Neuronal stem cell (in vitro differentiated cells): ENCODE measurements at regions not wholly inside any gene's neighbourhood (a gene's known extent, or its start where the extent isn't known, plus 50 kb on each side); places are given as distances from the start of the nearest gene placed in this dataset.

Source experiments
- DNase-seq: peaks from one replicate; pipeline ENCODE4 v3.0.0-alpha.2; 2013; ENCODE audit warnings: low spot score
- H2AFZ ChIP-seq: one replicate; pipeline ENCODE4 v1.6.1; 2013; ENCODE audit warnings: mild to moderate bottlenecking, low read length, inconsistent platforms
- H2AK5ac ChIP-seq: 2 replicates; pipeline ENCODE4 v1.6.1; 2013; ENCODE audit warnings: low read depth, mild to moderate bottlenecking, inconsistent platforms, low read length, moderate library complexity, mixed read lengths
- H2BK120ac ChIP-seq: 2 replicates; pipeline ENCODE4 v1.6.1; 2013; ENCODE audit warnings: low read depth, mild to moderate bottlenecking, inconsistent platforms, low read length, moderate library complexity, mixed read lengths
- H2BK12ac ChIP-seq: one replicate; pipeline ENCODE4 v1.6.1; 2013; ENCODE audit warnings: low read length, inconsistent platforms
- H2BK15ac ChIP-seq: 2 replicates; pipeline ENCODE4 v1.6.1; 2013; ENCODE audit warnings: mild to moderate bottlenecking, low read length, inconsistent platforms, mixed read lengths
- H2BK5ac ChIP-seq: one replicate; pipeline ENCODE4 v1.6.1; 2013; ENCODE audit warnings: inconsistent platforms, mild to moderate bottlenecking, low read length, moderate library complexity
- H3K14ac ChIP-seq: one replicate; pipeline ENCODE4 v1.6.1; 2013; ENCODE audit warnings: low read length, inconsistent platforms
- H3K18ac ChIP-seq: 2 replicates; pipeline ENCODE4 v1.6.1; 2013; ENCODE audit warnings: low read length, inconsistent platforms
- H3K23ac ChIP-seq: 2 replicates; pipeline ENCODE4 v1.6.1; 2013; ENCODE audit warnings: low read depth, mild to moderate bottlenecking, mixed read lengths, low read length, inconsistent platforms; ENCODE audit not compliant: poor library complexity
- H3K27ac ChIP-seq: replicated peaks from 3 replicates; pipeline ENCODE4 v1.5.1; 2013; ENCODE audit warnings: low read length, inconsistent platforms
- H3K27me3 ChIP-seq, 3 experiments: 2 replicates each; pipeline ENCODE4 v1.6.1; 2013; ENCODE audit warnings: low read length in 3 of 3, mild to moderate bottlenecking in 2 of 3, inconsistent platforms in 1 of 3, low read depth in 1 of 3, mixed read lengths in 1 of 3, moderate library complexity in 1 of 3; ENCODE audit not compliant: control insufficient read depth in 3 of 3, insufficient read depth in 3 of 3
- H3K36me3 ChIP-seq, 2 donors: replicated peaks in 1 of 2; 2 replicates each; pipeline ENCODE4 v1.6.1; 2013; ENCODE audit warnings: low read length in 2 of 2; ENCODE audit not compliant: control insufficient read depth in 2 of 2, insufficient read depth in 2 of 2
- H3K4ac ChIP-seq: 2 replicates; pipeline ENCODE4 v1.6.1; 2013; ENCODE audit warnings: inconsistent platforms, mild to moderate bottlenecking, low read length, moderate library complexity
- H3K4me1 ChIP-seq, 2 donors: 1 replicate in 1 of 2; 2 replicates in 1 of 2; pipeline ENCODE4 v1.6.1; 2013; ENCODE audit warnings: low read length in 2 of 2, low read depth in 1 of 2; ENCODE audit not compliant: control insufficient read depth in 2 of 2, insufficient read depth in 1 of 2
- H3K4me2 ChIP-seq: one replicate; pipeline ENCODE4 v1.6.1; 2013; ENCODE audit warnings: mild to moderate bottlenecking, low read length, inconsistent platforms; ENCODE audit not compliant: insufficient read depth, poor library complexity, severe bottlenecking
- H3K4me3 ChIP-seq, 2 donors: 2 replicates each; pipeline ENCODE4 v1.5.1; 2013; ENCODE audit warnings: low read length in 2 of 2, mild to moderate bottlenecking in 2 of 2, inconsistent platforms in 1 of 2, moderate library complexity in 1 of 2
- H3K79me1 ChIP-seq: one replicate; pipeline ENCODE4 v1.6.1; 2013; ENCODE audit warnings: low read depth, mild to moderate bottlenecking, inconsistent platforms, low read length, moderate library complexity
- H3K9ac ChIP-seq: one replicate; pipeline ENCODE4 v1.6.1; 2013; ENCODE audit warnings: mild to moderate bottlenecking, low read depth, low read length, inconsistent platforms; ENCODE audit not compliant: poor library complexity
- H3K9me3 ChIP-seq, 2 donors: replicated peaks in 1 of 2; 2 replicates each; pipeline versions ENCODE3 to v1.6.1; 2013; ENCODE audit warnings: low read length in 2 of 2, mild to moderate bottlenecking in 2 of 2, inconsistent platforms in 1 of 2, low read depth in 1 of 2, mixed read lengths in 1 of 2, moderate library complexity in 1 of 2; ENCODE audit not compliant: control insufficient read depth in 2 of 2, insufficient read depth in 1 of 2
- H4K8ac ChIP-seq: one replicate; pipeline ENCODE4 v1.6.1; 2013; ENCODE audit warnings: low read depth, mild to moderate bottlenecking, inconsistent platforms, low read length, moderate library complexity
- H4K91ac ChIP-seq: one replicate; pipeline ENCODE4 v1.6.1; 2013; ENCODE audit warnings: low read length, low read depth, mild to moderate bottlenecking, inconsistent platforms; ENCODE audit not compliant: poor library complexity
- WGBS, 2 donors: extraction: QIAGEN DNeasy Blood & Tissue Kit; methylation state at CpG; one replicate each; pipeline ENCODE4 v1.1.7; 2013; ENCODE audit warnings: missing lambda C conversion rate in 2 of 2, mixed read lengths in 1 of 2; ENCODE audit not compliant: insufficient read length in 2 of 2, insufficient replicate concordance in 1 of 2; ENCODE audit errors: extremely low coverage in 2 of 2; 5-methylcytosine and 5-hydroxymethylcytosine counted together

- no peak overlapping the region for H4K8ac ChIP-seq
- H3K4me2 ChIP-seq = no peak overlapping the region
- no peak overlapping the region for H3K14ac ChIP-seq
- no peak overlapping the region for H4K91ac ChIP-seq
- no peak overlapping the region for H2BK12ac ChIP-seq
- no peaks in the 10 kb centered on the region for H3K9me3 ChIP-seq
- no peak overlapping the region for H2AK5ac ChIP-seq
- H3K4me3 ChIP-seq = no peak overlapping the region
- H3K4me1 ChIP-seq = no peaks in the 10 kb centered on the region
- no peak overlapping the region for H2BK5ac ChIP-seq
- H2BK120ac ChIP-seq = no peak overlapping the region
- no peak overlapping the region for H3K9ac ChIP-seq
- no peak overlapping the region for H3K27ac ChIP-seq
- H3K36me3 ChIP-seq = no peaks in the 10 kb centered on the region
- H3K79me1 ChIP-seq = no peaks in the 10 kb centered on the region
- no peak overlapping the region for H2BK15ac ChIP-seq
- H2AFZ ChIP-seq = no peak overlapping the region
- no peak overlapping the region for H3K23ac ChIP-seq
- H3K18ac ChIP-seq = no peak overlapping the region
- no CpG with 5 or more reads among the region's 2 CpGs for WGBS, 2 donors
- no peak for DNase-seq
- H3K4ac ChIP-seq = no peak overlapping the region
- no peaks in the 10 kb centered on the region for H3K27me3 ChIP-seq
These were observed 333.7 kb downstream of the RAD51AP2 start for GRCh38 chr2:17184512-17184911.

- no peaks in the 10 kb centered on the region for H3K9me3 ChIP-seq
- H2BK12ac ChIP-seq = no peak overlapping the region
- no peak overlapping the region for H3K4me2 ChIP-seq
- H2BK120ac ChIP-seq = no peak overlapping the region
- no peak overlapping the region for H2BK15ac ChIP-seq
- no peak overlapping the region for H2AK5ac ChIP-seq
- H3K27ac ChIP-seq = no peak overlapping the region
- H3K79me1 ChIP-seq = no peaks in the 10 kb centered on the region
- H4K91ac ChIP-seq = no peak overlapping the region
- no peak for DNase-seq
- H4K8ac ChIP-seq = no peak overlapping the region
- H3K14ac ChIP-seq = no peak overlapping the region
- no peak overlapping the region for H3K4me3 ChIP-seq
- no peak overlapping the region for H3K18ac ChIP-seq
- H3K4ac ChIP-seq = no peak overlapping the region
- no peak overlapping the region for H2BK5ac ChIP-seq
- no peaks in the 10 kb centered on the region for H3K4me1 ChIP-seq
- no peaks in the 10 kb centered on the region for H3K27me3 ChIP-seq
- no peak overlapping the region for H3K9ac ChIP-seq
- H3K36me3 ChIP-seq = no peaks in the 10 kb centered on the region
- H3K23ac ChIP-seq = no peak overlapping the region
- H2AFZ ChIP-seq = no peak overlapping the region
These were observed 335.8 kb downstream of the RAD51AP2 start for GRCh38 chr2:17182399-17182798.

GRCh38 chr2:17181051-17181752 is 337.0 kb downstream of the RAD51AP2 start:
- H3K9ac ChIP-seq = no peak overlapping the region
- H4K8ac ChIP-seq = no peak overlapping the region
- no peak overlapping the region for H3K27ac ChIP-seq
- H3K9me3 ChIP-seq = no peaks in the 10 kb centered on the region
- no peak overlapping the region for H3K4me2 ChIP-seq
- no peaks in the 10 kb centered on the region for H3K79me1 ChIP-seq
- H2BK5ac ChIP-seq = no peak overlapping the region
- H3K4ac ChIP-seq = no peak overlapping the region
- H3K14ac ChIP-seq = no peak overlapping the region
- H3K27me3 ChIP-seq = no peaks in the 10 kb centered on the region
- no peak overlapping the region for H2BK12ac ChIP-seq
- H3K4me3 ChIP-seq = no peak overlapping the region
- H2AK5ac ChIP-seq = no peak overlapping the region
- no peaks in the 10 kb centered on the region for H3K4me1 ChIP-seq
- no peaks in the 10 kb centered on the region for H3K36me3 ChIP-seq
- H2BK15ac ChIP-seq = no peak overlapping the region
- no peak overlapping the region for H4K91ac ChIP-seq
- H3K18ac ChIP-seq = no peak overlapping the region
- no peak for DNase-seq
- no peak overlapping the region for H2BK120ac ChIP-seq
- no CpG with 5 or more reads among the region's 4 CpGs for WGBS, 2 donors
- no peak overlapping the region for H3K23ac ChIP-seq
- H2AFZ ChIP-seq = no peak overlapping the region

- Histone ChIP-seq H3K14ac (no peak overlapping the region), H3K4me3 (no peak overlapping the region)
These were observed 339.0 kb downstream of the RAD51AP2 start for GRCh38 chr2:17179145-17179808.

More at GRCh38 chr2:17179145-17179808, 339.0 kb downstream of the RAD51AP2 start:
- Histone ChIP-seq H3K9ac (no peak overlapping the region), H3K23ac (no peak overlapping the region), H3K36me3 (no peaks in the 10 kb centered on the region), H2AK5ac (no peak overlapping the region), H2AFZ (no peak overlapping the region), H3K18ac (no peak overlapping the region), H2BK15ac (no peak overlapping the region), H2BK120ac (no peak overlapping the region), H2BK12ac (no peak overlapping the region), H2BK5ac (no peak overlapping the region), H4K91ac (no peak overlapping the region), H3K4ac (no peak overlapping the region), H3K4me1 (no peaks in the 10 kb centered on the region), H3K9me3 (no peaks in the 10 kb centered on the region), H3K4me2 (no peak overlapping the region), H3K27me3 (no peaks in the 10 kb centered on the region), H3K79me1 (no peaks in the 10 kb centered on the region), H3K27ac (no peak overlapping the region), H4K8ac (no peak overlapping the region)
- no CpG with 5 or more reads among the region's 1 CpG for WGBS, 2 donors
- no peak for DNase-seq
